M059J (cell line): ENCODE measurements at regions not wholly inside any gene's neighbourhood (a gene's known extent, or its start where the extent isn't known, plus 50 kb on each side); places are given as distances from the start of the nearest gene placed in this dataset.

ENCODE experiments used
- DNase-seq: peaks from one replicate; pipeline ENCODE4 v3.0.0-alpha.2; 2012; ENCODE audit warnings: low read depth

GRCh38 chr3:22315925-22316324, 564.9 kb upstream of the ZNF385D start:
- DNase-seq: no peak

- DNase-seq: no peak
Measured at GRCh38 chr3:22318325-22318724, 567.3 kb upstream of the ZNF385D start.

GRCh38 chr3:22319446-22319845, 568.4 kb upstream of the ZNF385D start:
- no peak for DNase-seq

GRCh38 chr3:22322861-22323260, 571.9 kb upstream of the ZNF385D start:
- DNase-seq: no peak

GRCh38 chr3:22326305-22326704, 575.3 kb upstream of the ZNF385D start:
- no peak for DNase-seq

GRCh38 chr3:22334996-22335395, 584.0 kb upstream of the ZNF385D start:
- DNase-seq: no peak

- DNase-seq: no peak
Measured at GRCh38 chr3:22349215-22349851, 598.3 kb upstream of the ZNF385D start.

- no peak for DNase-seq
Measured at GRCh38 chr3:22351806-22352205, 600.8 kb upstream of the ZNF385D start.

- DNase-seq: no peak
Measured at GRCh38 chr3:22353126-22353525, 602.1 kb upstream of the ZNF385D start.

- no peak for DNase-seq
Measured at GRCh38 chr3:22358334-22358733, 607.3 kb upstream of the ZNF385D start.

- no peak for DNase-seq
Measured at GRCh38 chr3:22360164-22360563, 609.2 kb upstream of the ZNF385D start.

- no peak for DNase-seq
Measured at GRCh38 chr3:22360970-22361369, 610.0 kb upstream of the ZNF385D start.

GRCh38 chr3:22361521-22361920, 610.5 kb upstream of the ZNF385D start:
- DNase-seq: no peak

- DNase-seq: no peak
Measured at GRCh38 chr3:22364851-22365250, 613.8 kb upstream of the ZNF385D start.

- no peak for DNase-seq
Measured at GRCh38 chr3:22366781-22367180, 615.8 kb upstream of the ZNF385D start.

GRCh38 chr3:22371036-22371435, 620.0 kb upstream of the ZNF385D start:
- DNase-seq: no peak

GRCh38 chr3:22371607-22372291, 620.7 kb upstream of the ZNF385D start:
- DNase-seq: no peak

GRCh38 chr3:22372292-22373062, 621.5 kb upstream of the ZNF385D start:
- DNase-seq: no peak

- DNase-seq: no peak
Measured at GRCh38 chr3:22373182-22373581, 622.2 kb upstream of the ZNF385D start.

GRCh38 chr3:22373827-22374226, 622.8 kb upstream of the ZNF385D start:
- DNase-seq: no peak

GRCh38 chr3:22377421-22377820, 626.4 kb upstream of the ZNF385D start:
- DNase-seq: peak; percentile 6

GRCh38 chr3:22378869-22379268, 627.9 kb upstream of the ZNF385D start:
- DNase-seq: no peak

GRCh38 chr3:22380253-22380652, 629.2 kb upstream of the ZNF385D start:
- peak; percentile 3 for DNase-seq
